NCI-H446 (cell line): ENCODE measurements at regions not wholly inside any gene's neighbourhood (a gene's known extent, or its start where the extent isn't known, plus 50 kb on each side); places are given as distances from the start of the nearest gene placed in this dataset.
A peak's percentile ranks its signal among the peaks of the same experiment; 100 is the strongest.

Experiments used
- DNase-seq, 2 experiments: peaks; one replicate each; lab custom pipeline; 2025; lab: John Stamatoyannopoulos, UW

- DNase-seq, result no peak
These were observed 79.7 kb downstream of the VMA21 start for GRCh38 chrX:151476604-151477303.

- no peak for DNase-seq
These were observed 81.1 kb downstream of the VMA21 start for GRCh38 chrX:151478058-151478457.

GRCh38 chrX:151488677-151489076 lies 74.8 kb upstream of the PASD1 start:
- DNase-seq, result no peak

DNA sequence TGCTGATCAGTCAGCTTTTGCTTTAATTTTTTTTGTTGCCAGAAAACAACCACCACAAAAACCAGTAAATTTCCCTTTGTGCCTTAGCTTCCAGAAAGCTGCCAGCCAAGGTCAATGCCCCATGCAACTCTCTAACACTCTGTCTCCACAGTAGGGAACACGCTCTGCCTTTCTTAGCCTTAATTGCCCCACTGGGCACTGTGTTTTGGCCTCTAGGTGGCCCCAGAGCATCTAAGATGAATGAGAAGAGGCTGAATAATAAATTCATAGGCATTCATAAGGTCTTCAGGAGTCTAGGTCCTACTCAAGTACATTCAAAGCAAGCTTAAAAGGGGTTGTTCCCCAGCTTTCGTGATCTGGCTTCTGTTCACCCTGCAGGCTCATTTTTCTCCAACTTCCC lies 57.7 kb upstream of the PASD1 start:
- peak in 1 of 2 experiments; percentile 10 for DNase-seq

DNA sequence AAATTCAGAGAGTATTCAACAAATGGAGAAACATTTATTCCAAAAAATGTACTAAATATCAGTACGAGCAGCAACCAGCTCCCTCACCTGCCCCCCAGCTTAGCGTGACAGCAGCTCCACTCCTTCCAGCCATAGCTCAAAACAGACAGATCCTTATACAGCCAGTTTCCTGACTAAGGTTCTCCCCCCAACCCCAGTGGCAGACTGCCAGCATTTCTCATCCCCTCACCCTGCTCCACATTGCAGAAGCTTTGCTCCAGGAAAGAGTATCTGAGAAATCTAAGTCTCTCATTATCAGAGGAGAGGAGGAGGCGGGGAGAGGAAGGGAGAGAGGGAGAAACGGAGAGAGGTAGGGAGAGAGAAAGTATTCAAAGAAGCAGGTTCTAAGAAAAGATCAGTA lies 53.3 kb upstream of the PASD1 start:
- no peak for DNase-seq

- DNase-seq, result no peak
These were observed 50.0 kb upstream of the PASD1 start for GRCh38 chrX:151513472-151513871.
